ENCODE measurements at regions not wholly inside any gene's neighbourhood (a gene's known extent, or its start where the extent isn't known, plus 50 kb on each side); places are given as distances from the start of the nearest gene placed in this dataset.

DNA sequence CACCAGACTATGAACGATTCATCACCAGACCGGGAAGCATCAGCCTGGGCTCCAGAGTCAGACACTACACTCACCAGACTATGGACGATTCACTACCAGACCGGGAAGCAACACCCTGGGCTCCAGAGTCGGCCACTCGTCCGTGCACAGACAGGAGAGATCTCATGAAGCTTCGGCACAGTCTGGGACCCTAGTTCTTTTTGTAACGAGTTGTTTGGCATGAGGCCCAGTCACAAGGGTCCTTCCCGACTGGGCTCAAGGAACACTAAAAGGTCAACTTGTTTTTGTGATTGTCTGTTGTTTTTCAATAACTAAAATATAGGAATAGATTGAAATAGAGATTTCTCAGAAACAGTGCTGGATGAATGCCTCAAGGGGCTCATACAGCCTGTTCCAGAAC, 1141.6 kb upstream of the MIR17HG start:
- intact Hi-C loops (cut with micrococcal nuclease) = no loop called here
- H3K27me3 Mint-ChIP-seq (ENCODE audit: low read depth in 2 of 2) = no peaks in the 10 kb centered on the region
- Histone ChIP-seq H3K9me3 (ENCODE audit: control insufficient read depth, insufficient read depth, low read length) (peaks cover 3% of the 10 kb centered on the region), H3K4me3 (ENCODE audit: low read length) (no peak overlapping the region), H3K36me3 (ENCODE audit: control insufficient read depth, insufficient read depth, low read length) (no peaks in the 10 kb centered on the region), H3K27me3 (ENCODE audit: control insufficient read depth, insufficient read depth, low read length) (no peaks in the 10 kb centered on the region), H3K27ac (ENCODE audit: low read length) (no peak overlapping the region), H3K4me1 (ENCODE audit: control insufficient read depth, insufficient read depth, low read length) (no peaks in the 10 kb centered on the region)
- no peak for ATAC-seq
- H3K36me3 Mint-ChIP-seq = peaks cover 18% of the 10 kb centered on the region
- TF ChIP-seq, protein P1, sequence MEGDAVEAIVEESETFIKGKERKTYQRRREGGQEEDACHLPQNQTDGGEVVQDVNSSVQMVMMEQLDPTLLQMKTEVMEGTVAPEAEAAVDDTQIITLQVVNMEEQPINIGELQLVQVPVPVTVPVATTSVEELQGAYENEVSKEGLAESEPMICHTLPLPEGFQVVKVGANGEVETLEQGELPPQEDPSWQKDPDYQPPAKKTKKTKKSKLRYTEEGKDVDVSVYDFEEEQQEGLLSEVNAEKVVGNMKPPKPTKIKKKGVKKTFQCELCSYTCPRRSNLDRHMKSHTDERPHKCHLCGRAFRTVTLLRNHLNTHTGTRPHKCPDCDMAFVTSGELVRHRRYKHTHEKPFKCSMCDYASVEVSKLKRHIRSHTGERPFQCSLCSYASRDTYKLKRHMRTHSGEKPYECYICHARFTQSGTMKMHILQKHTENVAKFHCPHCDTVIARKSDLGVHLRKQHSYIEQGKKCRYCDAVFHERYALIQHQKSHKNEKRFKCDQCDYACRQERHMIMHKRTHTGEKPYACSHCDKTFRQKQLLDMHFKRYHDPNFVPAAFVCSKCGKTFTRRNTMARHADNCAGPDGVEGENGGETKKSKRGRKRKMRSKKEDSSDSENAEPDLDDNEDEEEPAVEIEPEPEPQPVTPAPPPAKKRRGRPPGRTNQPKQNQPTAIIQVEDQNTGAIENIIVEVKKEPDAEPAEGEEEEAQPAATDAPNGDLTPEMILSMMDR (IDR thresholded peaks at IDR 0.05) = no peak
- no peaks in the 10 kb centered on the region for H3K4me1 Mint-ChIP-seq
- no peak overlapping the region for H3K27ac Mint-ChIP-seq
- peaks cover 15 to 37% of the 10 kb centered on the region in 2 donors for H3K9me3 Mint-ChIP-seq
- no peak overlapping the region for H3K4me3 Mint-ChIP-seq
- 91% methylated on average over 10 of the region's 10 CpGs for WGBS (ENCODE audit: insufficient coverage)
- DNase-seq = no peak

DNA sequence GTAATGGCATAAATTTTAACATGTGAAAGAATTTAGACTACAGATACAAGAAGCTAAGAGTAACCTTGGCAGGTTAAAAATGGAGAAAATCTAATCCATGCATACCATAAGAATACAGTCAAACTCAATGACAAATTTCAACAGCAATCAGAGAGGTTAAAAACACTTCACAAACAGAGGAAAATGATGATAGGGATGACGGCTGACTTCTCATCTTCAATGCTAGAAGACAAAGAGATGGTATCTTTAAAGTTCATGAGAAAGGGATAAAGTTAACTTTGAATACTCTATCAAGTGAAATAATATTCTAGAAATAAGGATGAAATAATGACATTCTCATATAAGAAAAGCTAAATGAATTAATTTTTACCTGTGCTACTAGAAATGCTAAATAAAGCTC, 1130.2 kb upstream of the MIR17HG start:
- H3K27ac Mint-ChIP-seq = no peak overlapping the region
- WGBS (ENCODE audit: insufficient coverage) = no CpG with 5 or more reads among the region's 1 CpG

DNA sequence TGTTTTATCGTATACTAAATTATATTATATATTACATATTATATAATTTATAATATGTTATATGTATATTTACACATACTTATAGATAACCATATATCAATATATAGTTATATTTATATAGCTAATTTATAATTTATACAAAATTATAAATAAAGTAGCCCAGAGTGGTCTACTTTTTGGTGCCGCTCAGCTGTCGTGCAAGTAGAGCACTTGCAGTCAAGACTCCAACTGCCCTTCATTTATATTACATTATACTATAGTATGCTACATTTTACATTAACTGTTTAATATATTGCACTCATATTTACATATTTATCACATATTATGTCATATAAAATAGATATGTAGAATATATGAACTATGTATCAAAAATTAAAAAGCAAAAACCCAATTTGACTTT, 1124.7 kb upstream of the MIR17HG start:
- ATAC-seq (no peak), DNase-seq (no peak)
- Histone ChIP-seq H3K4me1 (ENCODE audit: control insufficient read depth, insufficient read depth, low read length) (no peaks in the 10 kb centered on the region), H3K36me3 (ENCODE audit: control insufficient read depth, insufficient read depth, low read length) (no peaks in the 10 kb centered on the region), H3K4me3 (ENCODE audit: low read length) (no peak overlapping the region), H3K27me3 (ENCODE audit: control insufficient read depth, insufficient read depth, low read length) (no peaks in the 10 kb centered on the region), H3K27ac (ENCODE audit: low read length) (no peak overlapping the region), H3K9me3 (ENCODE audit: control insufficient read depth, insufficient read depth, low read length) (no peaks in the 10 kb centered on the region)
- peaks cover 5 to 11% of the 10 kb centered on the region in 2 donors for H3K9me3 Mint-ChIP-seq
- no peaks in the 10 kb centered on the region for H3K36me3 Mint-ChIP-seq
- intact Hi-C loops (cut with micrococcal nuclease) = no loop called here
- H3K4me3 Mint-ChIP-seq = no peak overlapping the region
- no CpG with 5 or more reads among the region's 3 CpGs for WGBS (ENCODE audit: insufficient coverage)
- H3K27ac Mint-ChIP-seq = no peak overlapping the region
- no peaks in the 10 kb centered on the region for H3K27me3 Mint-ChIP-seq (ENCODE audit: low read depth in 2 of 2)
- no peaks in the 10 kb centered on the region for H3K4me1 Mint-ChIP-seq
- TF ChIP-seq, protein P1 (IDR thresholded peaks at IDR 0.05) = no peak

More for the DNA sequence above, 1130.2 kb upstream of the MIR17HG start:
- intact Hi-C loops (cut with micrococcal nuclease) = no loop called here
- Histone ChIP-seq H3K27ac (ENCODE audit: low read length) (no peak overlapping the region), H3K4me3 (ENCODE audit: low read length) (no peak overlapping the region), H3K36me3 (ENCODE audit: control insufficient read depth, insufficient read depth, low read length) (no peaks in the 10 kb centered on the region), H3K4me1 (ENCODE audit: control insufficient read depth, insufficient read depth, low read length) (no peaks in the 10 kb centered on the region), H3K27me3 (ENCODE audit: control insufficient read depth, insufficient read depth, low read length) (no peaks in the 10 kb centered on the region), H3K9me3 (ENCODE audit: control insufficient read depth, insufficient read depth, low read length) (no peaks in the 10 kb centered on the region)
- H3K9me3 Mint-ChIP-seq = peaks cover 6% of the 10 kb centered on the region in 2 donors
- TF ChIP-seq, protein P1 (IDR thresholded peaks at IDR 0.05) = no peak
- peaks cover 8% of the 10 kb centered on the region for H3K36me3 Mint-ChIP-seq
- ATAC-seq (no peak), DNase-seq (no peak)
- no peaks in the 10 kb centered on the region for H3K4me1 Mint-ChIP-seq
- H3K4me3 Mint-ChIP-seq = no peak overlapping the region
- no peaks in the 10 kb centered on the region for H3K27me3 Mint-ChIP-seq (ENCODE audit: low read depth in 2 of 2)

DNA sequence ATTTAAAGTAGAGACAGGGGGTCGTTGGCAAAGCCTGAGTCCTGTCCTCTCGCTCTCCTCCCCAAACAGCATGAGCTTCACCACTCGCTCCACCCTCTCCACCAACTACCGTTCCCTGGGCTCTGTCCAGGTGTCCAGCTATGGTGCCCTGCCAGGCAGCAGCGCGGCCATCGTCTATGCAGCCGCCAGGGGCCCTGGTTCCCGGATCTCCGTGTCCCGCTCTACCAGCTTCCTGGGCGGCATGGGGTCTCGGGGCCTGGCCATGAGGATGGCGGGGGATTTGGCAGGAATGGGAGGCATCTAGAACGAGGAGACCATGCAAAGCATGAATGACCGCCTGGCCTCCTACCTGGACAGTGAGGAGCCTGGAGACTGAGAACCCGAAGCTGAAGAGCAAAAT, 1117.2 kb upstream of the MIR17HG start:
- Histone ChIP-seq H3K27me3 (ENCODE audit: control insufficient read depth, insufficient read depth, low read length) (no peaks in the 10 kb centered on the region), H3K4me3 (ENCODE audit: low read length) (no peak overlapping the region), H3K4me1 (ENCODE audit: control insufficient read depth, insufficient read depth, low read length) (no peaks in the 10 kb centered on the region), H3K27ac (ENCODE audit: low read length) (no peak overlapping the region), H3K9me3 (ENCODE audit: control insufficient read depth, insufficient read depth, low read length) (peaks cover 15% of the 10 kb centered on the region), H3K36me3 (ENCODE audit: control insufficient read depth, insufficient read depth, low read length) (no peaks in the 10 kb centered on the region)
- Mint-ChIP-seq H3K4me1 (no peaks in the 10 kb centered on the region), H3K36me3 (peaks cover 9% of the 10 kb centered on the region), H3K9me3 (peaks cover 12 to 14% of the 10 kb centered on the region in 2 donors), H3K27me3 (ENCODE audit: low read depth in 2 of 2) (no peaks in the 10 kb centered on the region), H3K27ac (no peak overlapping the region), H3K4me3 (no peak overlapping the region)
- 89% methylated on average over 17 of the region's 17 CpGs for WGBS (ENCODE audit: insufficient coverage)
- intact Hi-C loops (cut with micrococcal nuclease) = no loop called here
- no peak for ATAC-seq
- DNase-seq = no peak
- TF ChIP-seq, protein P1 (IDR thresholded peaks at IDR 0.05) = no peak
